Chondrocyte (in vitro differentiated cells): ENCODE measurements at regions not wholly inside any gene's neighbourhood (a gene's known extent, or its start where the extent isn't known, plus 50 kb on each side); places are given as distances from the start of the nearest gene placed in this dataset.

Experiments
- DNase-seq: peaks from one replicate; pipeline ENCODE4 v3.0.0; 2021; ENCODE audit warnings: mixed read lengths, low spot score
- H3K27ac Mint-ChIP-seq: one replicate; pipeline ENCODE4 v1.8.0; 2021; ENCODE audit warnings: mild to moderate bottlenecking, moderate library complexity, mixed read lengths; ENCODE audit not compliant: unreplicated experiment
- H3K27me3 Mint-ChIP-seq: 2 replicates; pipeline ENCODE4 v1.8.0; 2021; ENCODE audit warnings: low read depth, mixed read lengths
- H3K36me3 Mint-ChIP-seq: 2 replicates; pipeline ENCODE4 v1.8.0; 2021; ENCODE audit warnings: low read depth, mixed read lengths
- H3K4me1 Mint-ChIP-seq: 2 replicates; pipeline ENCODE4 v1.8.0; 2021; ENCODE audit warnings: low read depth, mild to moderate bottlenecking, mixed read lengths
- H3K4me3 Mint-ChIP-seq: one replicate; pipeline ENCODE4 v1.8.0; 2021; ENCODE audit warnings: mild to moderate bottlenecking, moderate library complexity, mixed read lengths; ENCODE audit not compliant: unreplicated experiment
- H3K9me3 Mint-ChIP-seq: 2 replicates; pipeline ENCODE4 v1.8.0; 2021; ENCODE audit warnings: low read depth, mixed read lengths
- CTCF ChIP-seq: fragments of 200-600 bp; sonication (generic); IDR thresholded peaks from 2 replicates; pipeline ENCODE4 v1.5.0; 2021; ENCODE audit warnings: antibody characterized with exemption, mild to moderate bottlenecking, moderate library complexity

- H3K27me3 Mint-ChIP-seq, result no peaks in the 10 kb centered on the region
- no peak for DNase-seq
- TF ChIP-seq CTCF, result no peak
- no peaks in the 10 kb centered on the region for H3K9me3 Mint-ChIP-seq
- H3K27ac Mint-ChIP-seq, result no peak overlapping the region
- no peaks in the 10 kb centered on the region for H3K4me1 Mint-ChIP-seq
- no peak overlapping the region for H3K4me3 Mint-ChIP-seq
- H3K36me3 Mint-ChIP-seq, result no peaks in the 10 kb centered on the region
These were observed 151.3 kb upstream of the GGTLC1 start for GRCh38 chr20:24139846-24140245.

GRCh38 chr20:24138951-24139350, 150.4 kb upstream of the GGTLC1 start:
- H3K27ac Mint-ChIP-seq, result no peak overlapping the region
- no peaks in the 10 kb centered on the region for H3K36me3 Mint-ChIP-seq
- no peaks in the 10 kb centered on the region for H3K27me3 Mint-ChIP-seq
- H3K9me3 Mint-ChIP-seq, result no peaks in the 10 kb centered on the region
- no peak overlapping the region for H3K4me3 Mint-ChIP-seq
- TF ChIP-seq CTCF, result no peak
- H3K4me1 Mint-ChIP-seq, result peaks cover 7% of the 10 kb centered on the region
- no peak for DNase-seq

- Mint-ChIP-seq H3K27ac (no peak overlapping the region), H3K4me1 (peaks cover 8% of the 10 kb centered on the region), H3K27me3 (no peaks in the 10 kb centered on the region), H3K9me3 (no peaks in the 10 kb centered on the region), H3K4me3 (no peak overlapping the region), H3K36me3 (no peaks in the 10 kb centered on the region)
- DNase-seq, result no peak
- no peak for TF ChIP-seq CTCF
These were observed 149.7 kb upstream of the GGTLC1 start for GRCh38 chr20:24138196-24138857.

GRCh38 chr20:24136659-24137246, 148.2 kb upstream of the GGTLC1 start:
- TF ChIP-seq CTCF, result no peak
- Mint-ChIP-seq H3K4me1 (peaks cover 23% of the 10 kb centered on the region), H3K36me3 (no peaks in the 10 kb centered on the region), H3K27me3 (no peaks in the 10 kb centered on the region), H3K4me3 (no peak overlapping the region), H3K27ac (no peak overlapping the region), H3K9me3 (no peaks in the 10 kb centered on the region)
- no peak for DNase-seq

- Mint-ChIP-seq H3K4me3 (no peak overlapping the region), H3K27ac (no peak overlapping the region), H3K4me1 (peaks cover 26% of the 10 kb centered on the region), H3K27me3 (no peaks in the 10 kb centered on the region), H3K36me3 (no peaks in the 10 kb centered on the region), H3K9me3 (no peaks in the 10 kb centered on the region)
- no peak for TF ChIP-seq CTCF
- no peak for DNase-seq
These were observed 147.2 kb upstream of the GGTLC1 start for GRCh38 chr20:24135781-24136180.
